Endothelial cell (in vitro differentiated cells): ENCODE measurements at regions not wholly inside any gene's neighbourhood (a gene's known extent, or its start where the extent isn't known, plus 50 kb on each side); places are given as distances from the start of the nearest gene placed in this dataset.

ENCODE experiments used
- DNase-seq: peaks from one replicate; pipeline ENCODE4 v3.0.0; 2021; ENCODE audit warnings: low spot score
- H3K27ac Mint-ChIP-seq: one replicate; pipeline ENCODE4 v1.8.0; 2021; ENCODE audit warnings: mixed read lengths, inconsistent platforms; ENCODE audit not compliant: unreplicated experiment
- H3K27me3 Mint-ChIP-seq: one replicate; pipeline ENCODE4 v1.8.0; 2021; ENCODE audit warnings: mild to moderate bottlenecking, moderate library complexity, mixed read lengths, inconsistent platforms; ENCODE audit not compliant: unreplicated experiment
- H3K36me3 Mint-ChIP-seq: one replicate; pipeline ENCODE4 v1.8.0; 2021; ENCODE audit warnings: mild to moderate bottlenecking, low read depth, mixed read lengths, inconsistent platforms; ENCODE audit not compliant: unreplicated experiment
- H3K4me1 Mint-ChIP-seq: one replicate; pipeline ENCODE4 v1.8.0; 2021; ENCODE audit warnings: mild to moderate bottlenecking, mixed read lengths, inconsistent platforms; ENCODE audit not compliant: unreplicated experiment
- H3K4me3 Mint-ChIP-seq: one replicate; pipeline ENCODE4 v1.8.0; 2021; ENCODE audit warnings: mild to moderate bottlenecking, mixed read lengths, inconsistent platforms; ENCODE audit not compliant: unreplicated experiment
- H3K9me3 Mint-ChIP-seq: one replicate; pipeline ENCODE4 v1.8.0; 2021; ENCODE audit warnings: mixed read lengths, inconsistent platforms; ENCODE audit not compliant: unreplicated experiment
- CTCF ChIP-seq: fragments of 200-600 bp; sonication (generic); IDR thresholded peaks from one replicate; pipeline ENCODE4 v1.5.0; 2021; ENCODE audit warnings: antibody characterized with exemption; ENCODE audit not compliant: unreplicated experiment

- no peak for DNase-seq
- H3K27me3 Mint-ChIP-seq: no peaks in the 10 kb centered on the region
- no peak for TF ChIP-seq CTCF
- H3K4me3 Mint-ChIP-seq: no peak overlapping the region
- no peak overlapping the region for H3K27ac Mint-ChIP-seq
- H3K36me3 Mint-ChIP-seq: no peaks in the 10 kb centered on the region
- no peaks in the 10 kb centered on the region for H3K4me1 Mint-ChIP-seq
- H3K9me3 Mint-ChIP-seq: no peaks in the 10 kb centered on the region
These were observed 88.4 kb upstream of the CD44 start for GRCh38 chr11:35050541-35050995.

DNA sequence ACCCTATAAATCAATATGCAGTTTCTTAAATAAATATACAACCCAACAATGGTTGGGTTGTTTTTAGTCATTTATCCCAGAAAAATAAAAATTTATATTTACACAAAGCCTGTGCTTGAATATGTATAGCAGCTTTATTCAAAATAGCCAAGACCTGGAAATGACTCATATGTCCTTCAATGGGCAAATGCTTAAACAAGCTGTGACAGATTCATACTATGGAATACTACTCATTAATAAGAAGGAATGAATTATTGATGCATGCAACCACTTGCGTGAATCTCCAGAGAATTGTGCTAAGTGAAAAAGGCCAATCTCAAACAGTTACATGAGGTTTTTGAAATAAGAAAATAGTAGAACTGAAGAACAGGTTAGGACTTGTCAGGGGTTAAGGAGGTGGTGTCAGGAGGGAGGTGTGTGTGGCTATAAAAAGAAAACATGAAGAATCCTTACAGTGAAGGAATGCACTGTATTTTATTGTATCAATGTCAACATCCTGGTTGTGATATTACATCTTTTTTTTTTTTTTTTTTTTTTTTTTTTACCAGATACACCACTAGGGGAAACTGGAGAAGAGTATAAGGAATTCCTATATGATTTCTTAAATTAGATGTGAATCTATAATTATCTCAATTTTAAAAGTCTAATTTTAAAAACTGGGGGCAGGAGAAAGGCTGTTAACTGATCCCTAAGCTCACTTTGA is 82.4 kb upstream of the CD44 start:
- Mint-ChIP-seq H3K27me3 (no peaks in the 10 kb centered on the region), H3K9me3 (no peaks in the 10 kb centered on the region), H3K27ac (no peak overlapping the region), H3K4me3 (no peak overlapping the region), H3K4me1 (peaks cover 3% of the 10 kb centered on the region), H3K36me3 (no peaks in the 10 kb centered on the region)
- TF ChIP-seq CTCF: peak; percentile 12
- DNase-seq: no peak

DNA sequence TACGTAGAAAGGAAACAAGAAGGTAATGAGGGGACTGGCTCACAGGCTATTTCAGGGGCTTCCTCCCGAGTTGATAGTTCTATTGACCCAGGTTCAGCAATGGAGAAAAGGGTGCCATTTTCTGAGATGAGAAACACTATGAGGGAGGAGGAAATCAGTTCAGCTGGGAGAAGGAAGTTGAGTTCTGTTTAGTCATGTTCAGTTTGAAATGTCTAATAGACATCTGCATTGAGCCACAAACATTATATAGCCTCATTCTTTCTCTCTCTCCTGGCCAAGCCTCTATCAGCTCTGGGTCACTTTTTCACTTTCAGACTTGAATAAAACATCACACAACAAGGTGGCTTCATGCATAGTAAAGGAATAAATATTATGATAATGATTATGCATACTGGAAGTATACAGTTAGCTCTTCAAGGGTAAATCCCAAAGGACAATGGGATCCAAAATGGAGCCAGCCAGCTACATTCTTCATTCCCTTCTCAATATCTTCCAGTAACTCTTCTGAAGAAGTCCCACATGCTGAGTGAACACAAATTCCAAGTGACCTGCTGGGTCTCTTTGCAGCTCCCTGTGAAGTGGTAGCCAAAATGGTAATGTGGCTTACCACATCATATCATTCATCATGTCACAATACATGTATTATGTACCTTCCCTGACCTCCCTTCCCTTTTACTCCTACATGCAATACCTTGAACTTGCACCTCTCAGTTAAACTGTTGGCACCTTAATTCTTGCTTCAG is 80.9 kb upstream of the CD44 start:
- Mint-ChIP-seq H3K36me3 (no peaks in the 10 kb centered on the region), H3K27ac (no peak overlapping the region), H3K27me3 (no peaks in the 10 kb centered on the region), H3K4me1 (peaks cover 3% of the 10 kb centered on the region), H3K4me3 (no peak overlapping the region), H3K9me3 (no peaks in the 10 kb centered on the region)
- no peak for TF ChIP-seq CTCF
- DNase-seq: no peak

- Mint-ChIP-seq H3K9me3 (no peaks in the 10 kb centered on the region), H3K27ac (no peak overlapping the region), H3K27me3 (no peaks in the 10 kb centered on the region), H3K36me3 (no peaks in the 10 kb centered on the region), H3K4me1 (peaks cover 3% of the 10 kb centered on the region), H3K4me3 (no peak overlapping the region)
- TF ChIP-seq CTCF: no peak
- DNase-seq: no peak
These were observed 80.1 kb upstream of the CD44 start for GRCh38 chr11:35058669-35059434.
